DMS53 (cell line): ENCODE measurements at regions not wholly inside any gene's neighbourhood (a gene's known extent, or its start where the extent isn't known, plus 50 kb on each side); places are given as distances from the start of the nearest gene placed in this dataset.
"Not testable (repeated sequence)": the region's sequence is repeated elsewhere in the genome, so short reads cannot be mapped to it uniquely, and the experiment has no call there.

Experiments
- DNase-seq: peaks from one replicate; lab custom pipeline; 2025; lab: John Stamatoyannopoulos, UW

DNA sequence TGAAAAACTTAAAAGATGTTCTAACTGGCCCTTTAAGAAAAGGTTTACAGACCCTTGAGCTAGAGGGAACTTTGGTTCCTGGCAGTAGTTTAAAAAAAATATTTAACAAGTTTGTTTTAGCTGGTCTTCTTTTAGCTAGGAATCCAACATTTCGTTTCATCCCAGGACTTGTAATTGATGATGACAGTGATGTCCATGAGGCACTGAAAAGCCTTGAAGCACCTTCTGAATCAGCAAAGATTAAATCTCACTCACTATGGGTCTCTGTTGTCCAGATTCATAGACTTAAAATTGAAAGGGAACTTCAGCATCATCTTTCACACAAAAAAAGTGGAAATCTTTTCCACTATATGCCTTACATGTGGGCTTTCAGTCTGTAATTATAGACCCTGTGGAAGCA, 102.9 kb upstream of the ETAA1 start:
- no peak for DNase-seq

DNA sequence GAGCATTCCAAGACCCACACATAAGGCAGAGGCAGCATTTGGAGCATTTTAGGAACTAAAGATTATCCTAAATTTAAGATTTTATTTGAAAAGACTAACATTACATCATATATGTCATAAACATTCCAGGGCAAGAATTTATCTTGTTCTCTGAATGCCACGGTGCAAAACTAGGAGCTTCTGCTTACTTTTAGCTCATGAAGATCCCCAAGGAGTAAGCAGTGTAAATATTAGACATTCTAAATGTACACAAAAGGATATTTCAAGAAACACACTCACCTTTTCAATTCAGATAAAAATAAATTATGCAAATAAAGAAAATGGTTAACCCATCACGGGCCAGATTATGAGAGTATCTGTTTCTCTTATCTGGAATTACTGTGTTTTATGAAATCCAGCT, 101.7 kb upstream of the ETAA1 start:
- DNase-seq: no peak

DNA sequence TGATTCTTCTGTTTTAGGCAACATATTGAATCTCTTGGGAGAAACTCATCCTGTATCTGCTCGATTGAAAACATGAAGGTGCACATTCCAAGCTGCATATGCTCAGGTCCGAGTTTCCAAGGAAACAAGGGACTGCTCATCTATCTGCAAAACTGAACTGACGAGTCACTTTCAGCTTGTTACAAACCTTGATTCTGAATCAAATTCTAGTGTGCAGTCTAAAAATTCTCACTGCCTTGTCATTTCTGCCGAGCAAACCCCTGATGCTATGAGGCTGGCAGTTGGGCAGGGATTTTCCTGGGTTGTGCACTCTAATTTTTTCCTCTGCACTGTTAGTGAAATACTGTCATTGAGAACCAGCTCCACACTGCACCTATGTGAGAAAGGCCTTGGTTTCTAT, 101.3 kb upstream of the ETAA1 start:
- no peak for DNase-seq

DNA sequence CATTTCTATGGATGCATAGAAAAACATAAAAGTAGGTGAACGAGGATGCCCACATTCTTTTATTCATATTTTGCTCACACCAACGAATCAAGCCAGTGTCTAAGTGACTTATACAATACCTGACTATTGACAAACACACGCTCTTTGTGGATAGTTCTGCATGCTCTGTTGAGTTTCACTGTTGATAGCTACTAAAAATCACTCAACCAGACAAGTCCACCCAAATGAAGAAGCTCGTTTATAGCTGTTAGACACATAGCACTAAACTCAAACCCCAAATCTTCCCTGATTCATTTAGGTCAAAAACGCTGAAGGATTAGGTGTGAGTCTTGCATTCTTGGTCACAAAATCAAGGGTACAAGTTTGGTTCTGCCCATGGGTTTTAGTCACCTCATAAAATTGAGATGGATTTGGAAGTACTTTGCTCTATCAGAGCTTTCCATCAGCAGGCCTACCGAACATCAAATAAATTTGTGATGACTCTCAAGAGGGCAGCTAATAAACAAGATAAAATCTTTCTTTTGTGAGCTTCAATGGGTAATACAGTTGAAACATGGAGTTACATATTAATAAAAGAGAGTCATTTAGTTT, 92.7 kb upstream of the ETAA1 start:
- peak; percentile 30 for DNase-seq

DNA sequence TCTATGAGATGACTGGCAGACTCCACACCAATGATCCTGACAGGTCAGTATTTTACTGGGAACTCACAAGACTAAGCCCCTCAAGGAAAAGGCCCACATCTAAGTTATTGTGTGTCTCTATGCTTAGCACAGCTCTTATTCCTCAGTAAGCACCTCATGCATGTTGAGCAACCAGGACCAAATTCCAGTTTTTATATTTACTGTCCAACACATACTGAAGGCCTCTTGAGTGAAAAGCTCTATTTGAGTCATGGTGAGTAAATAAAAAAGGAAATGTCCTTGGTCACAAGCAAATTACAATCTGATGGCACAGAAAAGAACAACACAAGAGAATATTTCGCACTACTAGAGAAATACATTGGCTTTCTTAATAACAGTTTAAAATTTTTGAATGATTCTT, 87.9 kb upstream of the ETAA1 start:
- DNase-seq: peak; percentile 85

DNA sequence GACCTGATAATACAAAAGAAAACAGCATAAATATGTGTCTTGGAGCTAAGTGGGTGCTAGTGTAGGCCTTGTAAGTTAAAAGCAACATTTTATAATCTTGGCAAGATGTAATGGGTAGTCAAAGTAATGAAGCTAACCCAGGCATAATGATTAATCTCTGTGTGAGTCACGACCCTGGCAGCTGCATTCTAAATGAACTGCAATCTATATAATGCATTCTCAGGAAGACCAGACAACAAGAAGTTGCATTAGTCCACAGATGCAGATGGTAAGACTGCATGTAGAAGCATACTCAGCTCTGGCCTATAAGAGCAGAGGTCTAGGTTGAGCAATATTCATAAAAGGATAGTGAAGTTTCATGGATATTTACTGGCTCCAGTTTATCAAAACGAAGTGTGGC, 85.6 kb upstream of the ETAA1 start:
- DNase-seq: peak; percentile 38

DNA sequence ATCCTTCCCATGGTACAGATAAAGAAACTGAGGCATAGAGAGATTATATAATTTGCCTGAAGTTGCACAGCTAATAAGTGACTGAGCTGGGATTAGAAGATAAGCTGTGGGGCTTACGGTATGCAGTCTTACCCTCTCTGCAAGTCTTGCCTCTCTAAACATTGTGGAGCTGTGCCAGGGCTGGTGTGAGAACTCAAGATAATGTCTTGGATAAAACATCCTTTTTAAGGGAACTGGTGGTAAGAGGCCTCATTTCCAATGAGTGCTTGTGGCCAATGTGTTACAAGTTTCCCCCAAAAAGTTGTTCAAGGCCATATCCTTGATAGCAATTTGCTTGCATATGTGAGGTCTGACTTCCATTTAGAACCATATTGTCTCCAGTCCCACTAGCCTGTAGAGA, 84.3 kb upstream of the ETAA1 start:
- no peak for DNase-seq

DNA sequence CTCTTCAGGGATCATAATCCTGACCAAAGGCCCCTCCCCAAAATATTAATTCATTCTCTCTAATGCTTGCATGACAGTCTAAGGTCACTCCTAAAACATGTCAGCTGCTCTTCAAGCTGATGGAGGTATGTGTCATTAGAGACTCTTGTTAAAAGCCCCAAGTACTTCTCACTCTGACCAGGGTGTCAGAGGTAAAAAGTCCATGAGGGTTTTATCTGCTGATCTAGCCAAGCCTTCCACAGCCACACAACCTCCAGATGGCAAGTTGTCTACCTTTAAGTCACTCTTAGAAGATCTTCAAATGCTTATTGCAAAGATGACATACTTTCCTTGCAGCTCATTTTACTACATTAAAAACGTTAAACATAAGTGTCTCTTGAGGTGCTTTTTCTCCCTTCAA, 83.6 kb upstream of the ETAA1 start:
- DNase-seq: peak; percentile 16

DNA sequence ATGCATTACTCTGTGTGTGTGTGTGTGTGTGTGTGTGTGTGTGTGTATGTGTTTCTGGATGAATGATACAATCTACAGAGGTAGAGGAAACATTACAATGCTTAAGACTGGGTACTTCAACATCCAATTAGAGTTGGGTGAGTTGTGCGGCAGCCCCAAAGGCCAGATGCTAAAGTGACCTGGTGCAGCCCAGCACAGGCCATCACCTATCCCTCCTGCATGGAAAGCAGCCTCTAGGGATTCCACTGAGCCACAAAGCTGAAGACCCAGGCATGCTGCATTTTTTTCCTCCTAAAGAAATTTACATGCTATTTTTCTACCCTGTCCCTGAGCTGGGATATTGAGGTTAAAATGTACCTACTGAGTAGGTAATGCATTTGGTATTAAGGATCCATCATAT, 79.1 kb upstream of the ETAA1 start:
- DNase-seq: no peak

DNA sequence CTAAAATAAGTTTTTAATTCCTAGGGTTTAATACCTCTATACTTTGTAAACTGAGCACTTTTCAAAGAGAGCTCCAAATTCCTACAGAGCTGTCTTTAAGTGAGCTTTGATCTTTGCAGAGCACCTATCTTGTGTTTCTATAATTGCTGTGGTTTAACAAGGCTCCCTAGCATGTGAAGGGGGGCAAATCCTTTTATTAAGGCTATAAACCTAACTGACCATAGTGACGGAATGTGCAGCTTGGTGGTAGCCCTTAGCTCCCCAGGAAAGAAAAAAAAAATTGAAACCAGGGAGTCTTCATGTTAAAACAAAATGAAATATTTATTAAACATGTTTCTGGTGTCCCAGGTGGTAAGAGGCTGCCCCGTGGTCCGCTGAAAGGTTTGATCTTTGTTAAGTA, 78.6 kb upstream of the ETAA1 start:
- no peak for DNase-seq

DNA sequence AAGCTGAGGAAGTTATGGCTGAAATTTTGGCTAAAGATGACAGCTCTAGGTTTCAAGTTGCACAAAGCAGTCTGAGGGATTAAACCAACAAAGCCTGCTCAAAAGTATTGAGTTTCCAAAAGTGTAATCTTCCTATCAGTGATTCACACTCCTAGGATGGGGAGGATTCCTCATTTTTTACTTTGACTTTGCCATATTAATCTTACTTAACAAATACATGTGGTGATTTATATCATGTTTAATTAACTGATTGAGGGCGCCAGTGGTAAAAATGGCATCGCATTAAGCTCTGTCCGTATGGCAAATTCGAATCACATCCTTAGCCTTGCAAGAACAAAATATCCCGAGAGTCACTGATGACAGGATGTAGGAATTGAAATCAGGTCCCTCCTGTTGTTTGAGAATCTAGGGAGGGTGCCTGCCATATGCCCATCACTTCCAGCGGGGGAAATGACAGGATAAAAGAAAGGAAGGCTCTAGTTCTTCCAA, 78.1 kb upstream of the ETAA1 start:
- DNase-seq: no peak

DNA sequence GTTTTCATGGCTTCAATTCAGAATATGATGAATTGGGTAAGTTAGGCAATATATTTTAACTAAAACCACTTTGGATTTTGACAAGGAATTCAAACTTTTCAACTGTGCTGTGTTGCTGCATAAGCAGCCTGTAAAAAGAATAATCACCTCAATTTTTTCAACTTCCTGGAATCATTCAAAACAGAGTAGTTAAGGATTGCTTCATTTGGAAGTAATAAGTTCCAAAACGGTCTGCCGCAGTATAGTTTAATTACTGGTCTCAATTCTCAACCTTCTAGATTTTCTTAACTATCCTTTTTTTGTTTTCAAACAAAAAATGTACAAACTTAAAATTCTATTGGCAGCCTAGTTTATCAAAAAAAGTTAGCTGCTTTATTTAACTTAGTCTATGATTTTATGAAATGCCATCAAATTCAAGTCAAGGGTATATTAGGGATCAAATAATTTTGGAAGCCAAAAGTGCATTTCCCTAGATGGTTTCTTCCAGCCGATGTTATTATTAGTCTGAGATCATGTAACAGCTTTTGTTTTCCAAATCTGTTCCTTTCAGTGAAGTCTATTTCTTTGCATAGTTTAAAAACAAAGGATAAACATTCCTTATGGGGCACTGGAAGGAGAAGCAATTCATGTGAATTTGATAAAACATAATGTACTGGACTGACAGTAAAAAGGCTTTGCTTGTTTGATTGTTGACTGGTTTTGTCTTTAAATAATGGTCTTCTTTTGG, 76.1 kb upstream of the ETAA1 start:
- DNase-seq: no peak

DNA sequence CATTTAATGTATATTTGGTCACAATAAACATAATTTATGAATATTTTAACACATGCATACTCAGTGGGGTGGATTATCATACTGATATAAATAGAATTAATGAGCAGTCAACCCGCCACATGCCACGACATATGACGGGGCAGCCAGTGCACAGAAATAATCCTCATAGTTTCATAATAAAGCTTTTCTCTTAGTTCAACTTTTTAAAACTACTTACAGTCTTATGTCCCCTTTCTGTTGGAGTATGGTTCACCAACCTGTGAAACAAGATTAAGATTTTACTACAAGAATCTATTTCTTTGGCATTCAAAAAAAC, 75.6 kb upstream of the ETAA1 start:
- DNase-seq: no peak

DNA sequence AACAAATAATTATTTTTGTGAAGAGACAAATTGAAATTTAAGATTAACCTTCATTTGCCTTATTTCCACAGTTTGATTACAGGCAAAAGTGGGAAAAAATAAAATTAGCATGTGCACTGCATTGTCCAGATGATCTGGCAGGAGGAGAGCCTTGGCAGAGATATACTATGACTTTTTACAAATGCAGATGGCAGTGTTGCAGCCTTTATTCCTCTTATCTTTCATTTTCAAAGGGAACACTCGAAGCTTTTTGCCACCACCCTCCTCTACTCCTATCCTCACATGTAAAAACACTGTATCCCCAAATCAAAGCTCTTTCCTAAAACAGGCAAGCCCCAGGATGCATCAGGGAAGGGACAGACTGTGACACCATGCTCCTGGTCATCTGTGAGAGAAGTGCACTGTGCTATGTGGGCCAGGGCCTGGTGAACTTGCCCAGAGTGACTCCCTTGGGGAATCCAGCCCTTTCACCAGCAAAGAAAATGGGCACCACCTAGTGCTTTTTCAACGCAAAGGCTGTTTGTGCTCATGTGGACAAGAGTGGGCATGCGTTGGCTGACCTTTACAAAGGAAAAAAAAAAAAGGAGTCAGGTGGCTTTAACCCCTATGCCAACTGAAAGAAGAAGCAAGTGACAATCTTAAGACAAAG, 74.7 kb upstream of the ETAA1 start:
- DNase-seq: peak; percentile 89

DNA sequence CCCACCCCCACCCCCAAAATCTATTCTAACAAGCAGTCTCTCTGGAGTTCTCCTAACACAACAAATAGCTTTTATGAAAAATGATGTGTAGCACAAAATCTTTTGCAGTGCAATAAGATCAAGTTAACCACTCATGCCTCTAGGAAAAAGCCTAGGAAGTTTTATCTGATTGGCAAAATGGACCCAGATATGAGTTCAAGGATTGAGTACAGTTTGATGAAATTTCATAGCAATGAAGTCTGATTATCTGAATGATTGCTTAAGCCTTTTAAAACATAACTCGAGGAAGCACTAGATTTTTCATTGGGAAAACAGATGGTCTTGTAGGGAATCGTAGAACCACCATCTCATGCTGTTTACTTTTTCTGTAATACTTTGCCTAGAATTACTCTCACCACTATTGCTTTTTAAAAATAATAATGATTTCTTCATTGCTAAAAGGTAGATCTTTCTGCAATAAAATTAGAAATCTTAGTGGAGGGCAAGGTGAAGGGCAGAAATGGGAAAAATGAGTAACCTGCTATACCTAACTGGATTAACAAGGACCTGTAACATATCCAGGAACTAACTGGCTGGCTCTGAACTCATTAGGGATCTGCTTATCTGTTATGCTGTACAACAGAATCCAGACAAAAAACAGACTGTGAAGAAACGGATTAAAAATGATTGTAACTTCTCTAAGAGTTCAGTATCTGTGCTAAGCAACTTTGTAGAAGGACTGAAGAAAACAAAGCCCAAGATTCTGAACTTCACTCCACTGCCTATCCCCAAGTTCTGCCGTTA, 73.7 kb upstream of the ETAA1 start:
- DNase-seq: no peak

DNA sequence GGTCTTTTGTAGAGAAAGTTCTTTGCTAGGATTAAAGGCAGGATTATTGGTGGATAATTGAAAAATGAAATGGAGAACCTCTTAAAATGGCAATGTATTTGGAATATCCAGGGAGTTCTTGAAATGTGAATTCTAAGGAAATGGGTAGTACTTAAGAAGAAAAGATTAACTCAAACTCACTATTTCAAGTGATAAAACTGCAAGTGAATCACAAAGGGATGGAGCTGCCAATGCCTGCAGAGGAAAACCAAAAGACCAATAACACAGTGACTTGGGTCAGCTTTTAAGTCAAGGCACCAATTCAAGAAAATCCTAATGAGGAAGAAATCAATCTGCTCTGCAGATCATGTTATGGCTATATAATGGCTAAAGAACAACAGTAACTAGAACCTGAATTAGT, 67.6 kb upstream of the ETAA1 start:
- no peak for DNase-seq

DNA sequence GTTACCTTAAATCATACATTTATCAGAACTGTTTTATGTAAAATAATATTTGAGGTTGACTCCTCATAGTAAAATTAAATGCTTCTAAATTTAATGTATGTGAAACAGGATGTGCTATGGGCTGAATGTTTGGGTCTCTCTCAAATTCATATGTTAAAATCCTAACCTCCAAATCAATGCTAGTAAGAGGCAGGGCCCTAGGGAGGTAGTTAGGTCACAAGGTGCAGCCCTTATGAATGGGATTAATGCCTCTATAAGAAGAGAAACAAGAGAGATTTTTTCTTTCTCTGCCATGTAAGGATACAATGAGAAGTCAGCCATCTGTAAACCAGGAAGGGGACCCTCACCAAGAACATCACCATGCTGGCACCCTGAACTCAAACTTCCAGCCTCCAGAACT, 67.2 kb upstream of the ETAA1 start:
- DNase-seq: no peak

DNA sequence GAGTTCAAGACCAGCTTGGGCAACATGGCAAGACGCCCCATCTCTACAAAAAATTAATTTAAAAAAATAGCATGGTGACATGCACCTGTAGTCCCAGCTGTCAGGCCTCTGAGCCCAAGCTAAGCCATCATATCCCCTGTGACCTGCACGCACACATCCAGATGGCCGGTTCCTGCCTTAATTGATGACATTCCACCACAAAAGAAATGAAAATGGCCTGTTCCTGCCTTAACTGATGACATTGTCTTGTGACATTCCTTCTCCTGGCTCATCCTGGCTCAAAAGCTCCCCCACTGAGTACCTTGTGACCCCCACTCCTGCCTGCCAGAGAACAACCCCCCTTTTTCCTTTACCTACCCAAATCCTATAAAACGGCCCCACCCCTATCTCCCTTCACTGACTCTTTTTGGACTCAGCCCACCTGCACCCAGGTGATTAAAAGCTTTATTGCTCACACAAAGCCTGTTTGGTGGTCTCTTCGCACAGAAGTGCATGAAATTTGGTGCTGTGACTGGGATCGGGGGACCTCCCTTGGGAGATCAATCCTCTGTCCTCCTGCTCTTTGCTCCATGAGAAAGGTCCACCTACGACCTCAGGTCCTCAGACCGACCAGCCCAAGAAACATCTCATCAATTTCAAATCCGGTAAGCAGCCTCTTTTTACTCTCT, 65.6 kb upstream of the ETAA1 start:
- DNase-seq: not testable (repeated sequence)

DNA sequence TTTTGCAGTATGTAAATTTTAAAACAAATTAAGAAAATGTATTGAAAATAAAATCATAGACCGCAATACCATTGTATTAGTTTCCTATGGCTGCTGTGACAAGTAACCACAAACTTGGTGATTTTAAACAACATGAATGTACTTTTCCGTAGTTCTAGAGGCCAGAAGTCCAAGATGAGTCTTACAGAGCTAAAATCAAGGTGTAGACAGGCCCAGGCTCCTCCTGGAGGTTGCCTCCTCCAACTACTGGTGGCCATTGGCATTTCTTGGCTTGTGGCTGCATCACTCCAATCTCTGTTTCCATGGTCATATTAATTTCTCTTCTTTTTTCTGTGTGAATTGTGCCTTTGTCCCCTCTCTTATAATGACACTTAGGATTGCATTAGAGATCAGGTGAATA, 59.2 kb upstream of the ETAA1 start:
- DNase-seq: no peak

DNA sequence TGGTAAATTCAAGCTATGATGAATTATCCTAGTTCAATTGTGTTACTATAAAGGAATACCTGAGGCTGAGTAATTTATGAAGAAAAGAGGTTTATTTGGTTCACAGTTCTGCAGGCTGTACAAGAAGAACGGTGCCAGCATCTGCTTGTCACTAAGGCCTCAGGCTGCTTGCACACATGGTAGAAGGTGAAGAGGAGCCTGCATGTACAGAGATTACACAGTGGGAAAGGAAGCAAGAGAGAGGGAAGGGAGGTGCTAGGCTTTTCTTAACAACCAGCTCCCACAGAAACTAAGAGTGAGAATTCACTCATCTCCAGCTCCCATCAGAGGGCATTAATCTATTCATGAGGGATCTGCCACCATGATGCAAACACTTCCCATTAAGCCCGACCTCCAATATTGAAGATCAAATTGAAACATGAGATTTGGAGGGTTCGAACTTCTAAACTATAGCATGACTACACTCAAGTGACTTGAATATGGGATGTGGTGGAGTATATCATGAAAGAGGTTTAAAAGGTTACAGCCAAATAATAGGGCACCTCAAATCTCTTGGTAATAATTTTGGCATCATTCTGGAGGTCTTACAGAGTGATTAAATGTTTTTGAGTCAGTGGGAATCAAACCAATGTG, 58.4 kb upstream of the ETAA1 start:
- DNase-seq: no peak

DNA sequence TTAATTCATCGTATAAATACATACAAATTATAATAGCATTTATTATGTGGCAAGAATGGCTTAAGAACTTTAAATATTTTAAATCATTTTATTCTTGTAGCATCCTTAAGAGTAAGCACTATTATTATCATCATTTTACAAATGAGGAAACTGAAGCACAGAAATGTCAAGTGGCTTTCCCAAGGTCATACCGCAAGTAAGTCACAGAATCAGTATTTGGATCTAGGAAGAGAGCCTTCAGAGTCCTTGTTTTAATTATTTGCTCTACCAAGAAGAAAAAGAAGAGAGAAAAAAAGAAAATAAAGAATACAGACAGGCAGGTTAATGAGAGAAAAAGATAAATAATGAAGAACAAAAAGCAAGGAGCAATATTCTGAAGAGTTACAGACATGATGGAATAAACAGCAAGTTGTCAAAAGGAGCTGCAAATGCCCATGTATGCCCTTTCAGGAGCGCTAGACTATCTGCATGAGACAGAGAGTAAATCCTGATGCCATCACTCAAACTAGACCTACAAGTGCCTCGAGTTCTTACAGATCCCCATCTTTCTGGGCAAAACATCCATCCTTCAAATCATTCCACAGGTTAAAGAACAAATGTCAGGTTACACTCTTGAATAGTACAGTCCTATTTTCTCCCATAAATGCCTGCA, 57.8 kb upstream of the ETAA1 start:
- no peak for DNase-seq
